ENCODE measurements at regions not wholly inside any gene's neighbourhood (a gene's known extent, or its start where the extent isn't known, plus 50 kb on each side); places are given as distances from the start of the nearest gene placed in this dataset.

DNA sequence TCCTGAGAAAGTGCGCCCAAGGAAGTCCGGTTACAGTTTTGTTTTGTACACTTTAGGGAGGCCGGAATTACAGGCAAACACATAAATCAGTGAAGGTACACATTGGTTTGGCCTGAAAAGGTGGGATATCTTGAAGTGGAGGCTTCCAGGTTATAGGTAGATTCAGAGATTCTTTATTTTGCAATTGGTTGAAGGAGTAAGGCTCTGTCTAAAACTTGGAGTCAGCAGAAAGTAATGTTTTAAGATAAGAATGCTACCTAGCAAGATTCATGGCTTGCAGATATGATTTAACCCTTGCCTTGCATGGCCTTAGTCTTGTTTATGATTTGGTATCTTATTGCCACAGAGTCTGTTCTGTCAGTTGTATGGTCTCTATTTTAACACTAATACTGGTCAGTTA lies 165.9 kb upstream of the NDUFV2 start:
- DNase-seq, result no peak
- H3K27me3 ChIP-seq (ENCODE audit: insufficient read depth, low read depth, severe bottlenecking), result no peaks in the 10 kb centered on the region
- no peaks in the 10 kb centered on the region for H3K9me3 ChIP-seq (ENCODE audit: severe bottlenecking)
- H3K27ac ChIP-seq, result no peak overlapping the region
- TF ChIP-seq, protein P1, sequence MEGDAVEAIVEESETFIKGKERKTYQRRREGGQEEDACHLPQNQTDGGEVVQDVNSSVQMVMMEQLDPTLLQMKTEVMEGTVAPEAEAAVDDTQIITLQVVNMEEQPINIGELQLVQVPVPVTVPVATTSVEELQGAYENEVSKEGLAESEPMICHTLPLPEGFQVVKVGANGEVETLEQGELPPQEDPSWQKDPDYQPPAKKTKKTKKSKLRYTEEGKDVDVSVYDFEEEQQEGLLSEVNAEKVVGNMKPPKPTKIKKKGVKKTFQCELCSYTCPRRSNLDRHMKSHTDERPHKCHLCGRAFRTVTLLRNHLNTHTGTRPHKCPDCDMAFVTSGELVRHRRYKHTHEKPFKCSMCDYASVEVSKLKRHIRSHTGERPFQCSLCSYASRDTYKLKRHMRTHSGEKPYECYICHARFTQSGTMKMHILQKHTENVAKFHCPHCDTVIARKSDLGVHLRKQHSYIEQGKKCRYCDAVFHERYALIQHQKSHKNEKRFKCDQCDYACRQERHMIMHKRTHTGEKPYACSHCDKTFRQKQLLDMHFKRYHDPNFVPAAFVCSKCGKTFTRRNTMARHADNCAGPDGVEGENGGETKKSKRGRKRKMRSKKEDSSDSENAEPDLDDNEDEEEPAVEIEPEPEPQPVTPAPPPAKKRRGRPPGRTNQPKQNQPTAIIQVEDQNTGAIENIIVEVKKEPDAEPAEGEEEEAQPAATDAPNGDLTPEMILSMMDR (IDR thresholded peaks at IDR 0.05; ENCODE audit: low read depth, low read length), result no peak
- H3K4me3 ChIP-seq (ENCODE audit: low read depth, low read length), result no peak overlapping the region
- H3K36me3 ChIP-seq, result no peaks in the 10 kb centered on the region

GRCh38 chr18:8937160-8938094 lies 165.1 kb upstream of the NDUFV2 start:
- Histone ChIP-seq H3K9me3 (ENCODE audit: severe bottlenecking) (no peaks in the 10 kb centered on the region), H3K36me3 (no peaks in the 10 kb centered on the region), H3K27me3 (ENCODE audit: insufficient read depth, low read depth, severe bottlenecking) (no peaks in the 10 kb centered on the region), H3K4me3 (ENCODE audit: low read depth, low read length) (no peak overlapping the region), H3K27ac (no peak overlapping the region)
- TF ChIP-seq, protein P1 (IDR thresholded peaks at IDR 0.05; ENCODE audit: low read depth, low read length), result no peak
- no peak for DNase-seq

DNA sequence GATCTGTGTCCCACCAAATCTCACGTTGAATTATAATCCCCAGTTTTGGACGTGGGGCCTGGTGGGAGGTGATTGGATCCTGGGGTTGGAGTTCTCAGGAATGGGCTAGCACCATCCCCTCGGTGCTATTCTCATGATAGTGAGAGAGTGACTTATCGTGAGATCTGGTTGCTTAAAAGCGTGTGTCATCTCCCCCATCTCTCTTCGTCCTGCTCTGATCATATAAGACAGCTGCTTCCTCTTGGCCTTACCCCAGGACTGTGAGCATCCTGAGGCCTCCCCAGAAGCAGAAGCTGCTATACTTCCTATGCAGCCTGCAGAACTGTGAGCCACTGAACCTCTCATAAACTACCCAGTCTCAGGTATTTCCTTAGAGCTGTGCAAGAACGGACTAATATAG lies 163.7 kb upstream of the NDUFV2 start:
- DNase-seq, result no peak
- Histone ChIP-seq H3K4me3 (ENCODE audit: low read depth, low read length) (no peak overlapping the region), H3K9me3 (ENCODE audit: severe bottlenecking) (no peaks in the 10 kb centered on the region), H3K27me3 (ENCODE audit: insufficient read depth, low read depth, severe bottlenecking) (no peaks in the 10 kb centered on the region), H3K36me3 (no peaks in the 10 kb centered on the region), H3K27ac (no peak overlapping the region)
- TF ChIP-seq, protein P1 (IDR thresholded peaks at IDR 0.05; ENCODE audit: low read depth, low read length), result no peak

GRCh38 chr18:8942021-8942908 lies 160.2 kb upstream of the NDUFV2 start:
- Histone ChIP-seq H3K36me3 (no peaks in the 10 kb centered on the region), H3K9me3 (ENCODE audit: severe bottlenecking) (peaks cover 6% of the 10 kb centered on the region), H3K27me3 (ENCODE audit: insufficient read depth, low read depth, severe bottlenecking) (no peaks in the 10 kb centered on the region), H3K4me3 (ENCODE audit: low read depth, low read length) (no peak overlapping the region), H3K27ac (no peak overlapping the region)
- DNase-seq, result no peak
- TF ChIP-seq, protein P1 (IDR thresholded peaks at IDR 0.05; ENCODE audit: low read depth, low read length), result no peak

DNA sequence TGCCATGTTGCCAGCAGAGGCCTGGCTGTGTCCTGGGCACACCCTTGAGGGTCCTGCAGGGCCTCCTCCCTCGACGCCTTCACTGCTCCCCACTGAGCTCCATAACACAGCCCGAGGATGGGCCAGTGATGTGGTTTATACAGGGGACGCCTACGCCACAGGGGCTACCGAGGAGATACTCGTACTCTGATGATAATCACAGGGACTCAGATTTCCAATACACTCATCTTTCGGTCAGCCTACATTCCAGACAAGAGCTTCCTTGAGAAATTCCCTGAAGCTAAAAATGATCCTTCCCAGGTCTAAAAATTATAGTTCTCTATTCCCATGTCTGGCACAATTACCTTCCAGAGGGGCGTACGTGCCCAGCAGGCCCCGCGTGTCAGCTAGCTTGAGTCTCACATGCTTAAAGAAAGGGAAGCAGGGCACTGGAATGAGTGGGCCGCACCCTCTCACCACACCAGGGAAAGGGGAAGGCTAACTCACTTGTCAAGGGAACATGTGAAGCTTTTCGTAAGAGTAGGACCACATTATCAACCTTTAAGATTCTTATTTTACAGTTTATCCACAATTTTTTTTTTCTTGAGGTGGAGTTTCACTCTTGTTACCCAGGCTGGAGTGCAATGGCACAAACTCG lies 159.5 kb upstream of the NDUFV2 start:
- Histone ChIP-seq H3K9me3 (ENCODE audit: severe bottlenecking) (peaks cover 6% of the 10 kb centered on the region), H3K4me3 (ENCODE audit: low read depth, low read length) (no peak overlapping the region), H3K27me3 (ENCODE audit: insufficient read depth, low read depth, severe bottlenecking) (no peaks in the 10 kb centered on the region), H3K27ac (no peak overlapping the region), H3K36me3 (no peaks in the 10 kb centered on the region)
- TF ChIP-seq, protein P1 (IDR thresholded peaks at IDR 0.05; ENCODE audit: low read depth, low read length), result no peak
- DNase-seq, result no peak
